GM12878 (cell line): ENCODE measurements at regions not wholly inside any gene's neighbourhood (a gene's known extent, or its start where the extent isn't known, plus 50 kb on each side); places are given as distances from the start of the nearest gene placed in this dataset.

ENCODE experiments used
- ATAC-seq: fragments of 200-7000 bp; cut with Tn5 transposase; 3 replicates; pipeline ENCODE4 v1.9.1; 2020; ENCODE audit warnings: mild to moderate bottlenecking, moderate library complexity
- BruUV-seq: library from RNA; stranded (reverse); fragments of 400-500 nt; replicated peaks from 2 replicates; lab custom pipeline; 2021; lab: Mats Ljungman, UMichigan
- CTCF ChIA-PET: fragments of 300-600 bp; sonication (Branson Sonifier 250); formaldehyde crosslinking; extraction: SDS; loops from one replicate; lab custom pipeline; 2021; ENCODE audit warnings: inconsistent platforms; lab: Yijun Ruan, JAX
- POLR2A ChIA-PET: fragments of 350-600 bp; formaldehyde crosslinking; extraction: SDS; loops from one replicate; lab custom pipeline; 2021; ENCODE audit warnings: inconsistent platforms; lab: Charles Lee
- RAD21 ChIA-PET: fragments of 300-600 bp; sonication (Branson Sonifier 250); formaldehyde crosslinking; loops from one replicate; lab custom pipeline; 2023; ENCODE audit warnings: antibody characterized with exemption; ENCODE audit not compliant: unreplicated experiment; lab: Charles Lee
- SMC1A ChIA-PET: fragments of 300-600 bp; sonication (Branson Sonifier 250); formaldehyde crosslinking; loops from one replicate; lab custom pipeline; 2023; ENCODE audit not compliant: unreplicated experiment, uncharacterized antibody; lab: Charles Lee
- DNase-seq: peaks from one replicate; pipeline ENCODE4 v3.0.0-alpha.2; 2011; ENCODE audit warnings: low read depth, low spot score
- FAIRE-seq: peaks from 3 replicates; lab custom pipeline; 2011; peaks lifted over from hg19 to GRCh38; lab: Jason Lieb, UNC
- H2AFZ ChIP-seq: 2 replicates; pipeline ENCODE4 v1.6.0; 2011; ENCODE audit warnings: low read depth, low read length, control low read depth; ENCODE audit not compliant: control insufficient read depth
- H3K27ac ChIP-seq: 2 replicates; pipeline ENCODE4 v1.5.1; 2011; ENCODE audit warnings: control low read depth; ENCODE audit not compliant: control insufficient read depth, insufficient read depth
- H3K27me3 ChIP-seq, 2 experiments: replicated peaks in 1 of 2; 2 replicates each; pipeline versions ENCODE4 v1.6.0 to v1.6.1; 2011; ENCODE audit warnings: low read length in 1 of 2; ENCODE audit not compliant: control insufficient read depth in 2 of 2, insufficient read depth in 2 of 2
- H3K36me3 ChIP-seq, 2 experiments: 2 replicates each; pipeline ENCODE4 v1.5.1; 2011; ENCODE audit warnings: low read length in 1 of 2; ENCODE audit not compliant: control insufficient read depth in 2 of 2, insufficient read depth in 2 of 2
- H3K4me1 ChIP-seq: 2 replicates; pipeline ENCODE4 v1.6.1; 2011; ENCODE audit warnings: mild to moderate bottlenecking, low read length, moderate library complexity, mixed read lengths; ENCODE audit not compliant: control insufficient read depth, insufficient read depth
- H3K4me2 ChIP-seq: 2 replicates; pipeline ENCODE4 v1.6.0; 2011; ENCODE audit warnings: control low read depth; ENCODE audit not compliant: control insufficient read depth, insufficient read depth
- H3K4me3 ChIP-seq: fragments of 200-600 bp; sonication (generic); 2 replicates; pipeline ENCODE4 v1.5.1; 2016
- H3K79me2 ChIP-seq: 2 replicates; pipeline ENCODE4 v1.6.0; 2011; ENCODE audit warnings: low read length; ENCODE audit not compliant: control insufficient read depth, insufficient read depth
- H3K9ac ChIP-seq: 2 replicates; pipeline ENCODE4 v1.8.0; 2011; ENCODE audit warnings: low read length, control low read depth, mixed read lengths; ENCODE audit not compliant: control insufficient read depth, insufficient read depth
- H3K9me3 ChIP-seq: replicated peaks from 3 replicates; pipeline ENCODE4 v1.5.1; 2011; ENCODE audit warnings: mild to moderate bottlenecking, low read length; ENCODE audit not compliant: control insufficient read depth, insufficient read depth
- H4K20me1 ChIP-seq: 2 replicates; pipeline ENCODE4 v1.6.0; 2011; ENCODE audit not compliant: control insufficient read depth, insufficient read depth
- BACH1 ChIP-seq: fragments of 450-650 bp; IDR thresholded peaks from 2 replicates; pipeline ENCODE4 v1.6.1; 2017; ENCODE audit warnings: mild to moderate bottlenecking, borderline replicate concordance
- CBX3 ChIP-seq: fragments of 200-600 bp; sonication (generic); IDR thresholded peaks from 2 replicates; pipeline ENCODE4 v1.6.1; 2016; ENCODE audit warnings: low read depth, borderline replicate concordance
- CEBPB ChIP-seq, 2 experiments: fragments of 150-350 bp in 1 of 2; IDR thresholded peaks; 2 replicates each; pipeline ENCODE4 v1.6.1; 2012 to 2014; ENCODE audit warnings: low read depth in 2 of 2, low read length in 2 of 2, borderline replicate concordance in 1 of 2, inconsistent platforms in 1 of 2
- GATAD2B ChIP-seq: fragments of 450-650 bp; conservative IDR thresholded peaks from 2 replicates; pipeline ENCODE4 v1.6.1; 2017; ENCODE audit warnings: low read depth, mild to moderate bottlenecking, moderate library complexity
- HCFC1 ChIP-seq: fragments of 150-350 bp; IDR thresholded peaks from 2 replicates; pipeline ENCODE4 v1.6.1; 2014; ENCODE audit warnings: low read length
- JUNB ChIP-seq: IDR thresholded peaks from 2 replicates; pipeline ENCODE4 v1.6.1; 2016; ENCODE audit warnings: antibody characterized with exemption, mild to moderate bottlenecking
- KDM1A ChIP-seq: fragments of 200-600 bp; sonication (generic); IDR thresholded peaks from 2 replicates; pipeline ENCODE4 v1.6.1; 2016; ENCODE audit warnings: borderline replicate concordance
- MEF2A ChIP-seq: IDR thresholded peaks from 2 replicates; pipeline ENCODE4 v1.6.1; 2011; ENCODE audit warnings: low read depth, mild to moderate bottlenecking, low read length, moderate library complexity; ENCODE audit not compliant: insufficient read depth
- NFXL1 ChIP-seq: fragments of 450-650 bp; IDR thresholded peaks from 2 replicates; pipeline ENCODE4 v1.6.1; 2017; ENCODE audit warnings: antibody characterized with exemption, mild to moderate bottlenecking, borderline replicate concordance
- NR2F1 ChIP-seq: fragments of 450-650 bp; conservative IDR thresholded peaks from 2 replicates; pipeline ENCODE4 v1.6.1; 2017; ENCODE audit warnings: mild to moderate bottlenecking
- POLR2AphosphoS2 ChIP-seq: IDR thresholded peaks from 2 replicates; pipeline ENCODE4 v1.6.1; 2011; ENCODE audit warnings: low read depth, mild to moderate bottlenecking, low read length, improper control_type of control experiment, moderate library complexity
- POU2F2 ChIP-seq: IDR thresholded peaks from 3 replicates; pipeline ENCODE4 v1.6.1; 2011; ENCODE audit warnings: low read depth, mild to moderate bottlenecking, low read length, borderline replicate concordance
- RBBP5 ChIP-seq: fragments of 200-600 bp; sonication (generic); conservative IDR thresholded peaks from 2 replicates; pipeline ENCODE4 v1.6.1; 2016
- SMC3 ChIP-seq: IDR thresholded peaks from 2 replicates; pipeline ENCODE4 v1.6.1; 2011; ENCODE audit warnings: low read length, improper control_type of control experiment, borderline replicate concordance
- STAT1 ChIP-seq: fragments of 450-650 bp; conservative IDR thresholded peaks from 2 replicates; pipeline ENCODE4 v1.6.1; 2014; ENCODE audit warnings: antibody characterized with exemption, mild to moderate bottlenecking
- WGBS: methylation state at CpG from one replicate; pipeline ENCODE4 v1.1.6; 2016; ENCODE audit warnings: low lambda C conversion rate; ENCODE audit not compliant: insufficient replicate concordance, insufficient coverage; ENCODE audit errors: missing lambda C conversion rate; 5-methylcytosine and 5-hydroxymethylcytosine counted together
- in situ Hi-C: fragments of 300-500 bp; cut with MboI; formaldehyde crosslinking; loops from 9 replicates; pipeline ENCODE4 v1.14.3; 2018; ENCODE audit warnings: mixed read lengths
- intact Hi-C: fragments of 100-400 bp; cut with micrococcal nuclease; formaldehyde crosslinking; loops from one replicate; pipeline ENCODE4 v1.14.2; 2022; ENCODE audit not compliant: unreplicated experiment
- TF ChIP-seq, protein P1 (sequence below): fragments of 450-650 bp; formaldehyde crosslinking; IDR thresholded peaks from 2 replicates; pipeline ENCODE4 v1.4.0; 2020; ENCODE audit warnings: mild to moderate bottlenecking, moderate library complexity

DNA sequence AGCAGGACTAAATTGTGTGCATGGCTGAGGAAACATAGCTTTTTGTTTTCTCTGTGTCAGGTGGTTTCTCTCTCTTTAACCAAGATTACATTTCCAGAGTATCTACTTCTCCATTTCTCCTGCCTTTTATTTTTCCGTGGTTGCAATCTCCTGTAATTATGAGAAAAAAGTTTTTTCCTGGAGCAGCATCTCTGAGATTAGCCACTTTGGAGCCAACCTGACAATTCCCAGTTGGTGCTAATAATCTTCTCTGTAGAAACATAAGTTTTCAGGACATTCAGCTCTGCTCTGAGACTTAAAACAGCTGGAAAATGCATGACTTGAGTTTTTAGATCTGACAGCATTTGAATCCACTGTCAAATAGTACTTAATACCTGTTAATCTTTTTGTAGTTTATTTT lies 67.1 kb upstream of the GAS1 start:
- H3K79me2 ChIP-seq = no peaks in the 10 kb centered on the region
- no peaks in the 10 kb centered on the region for H3K9me3 ChIP-seq
- DNase-seq (no peak), FAIRE-seq (no peak), ATAC-seq (no peak)
- TF ChIP-seq CBX3 (no peak), MEF2A (no peak), HCFC1 (no peak), POU2F2 (no peak), NFXL1 (no peak), SMC3 (no peak), JUNB (no peak), CEBPB (IDR thresholded peaks at IDR 0.05; ENCODE audit: borderline replicate concordance in 1 of 2, low read depth in 2 of 2, low read length in 2 of 2) (no peak), POLR2AphosphoS2 (no peak), RBBP5 (no peak), STAT1 (no peak), BACH1 (no peak), NR2F1 (no peak), GATAD2B (no peak), KDM1A (no peak)
- TF ChIP-seq, protein P1, sequence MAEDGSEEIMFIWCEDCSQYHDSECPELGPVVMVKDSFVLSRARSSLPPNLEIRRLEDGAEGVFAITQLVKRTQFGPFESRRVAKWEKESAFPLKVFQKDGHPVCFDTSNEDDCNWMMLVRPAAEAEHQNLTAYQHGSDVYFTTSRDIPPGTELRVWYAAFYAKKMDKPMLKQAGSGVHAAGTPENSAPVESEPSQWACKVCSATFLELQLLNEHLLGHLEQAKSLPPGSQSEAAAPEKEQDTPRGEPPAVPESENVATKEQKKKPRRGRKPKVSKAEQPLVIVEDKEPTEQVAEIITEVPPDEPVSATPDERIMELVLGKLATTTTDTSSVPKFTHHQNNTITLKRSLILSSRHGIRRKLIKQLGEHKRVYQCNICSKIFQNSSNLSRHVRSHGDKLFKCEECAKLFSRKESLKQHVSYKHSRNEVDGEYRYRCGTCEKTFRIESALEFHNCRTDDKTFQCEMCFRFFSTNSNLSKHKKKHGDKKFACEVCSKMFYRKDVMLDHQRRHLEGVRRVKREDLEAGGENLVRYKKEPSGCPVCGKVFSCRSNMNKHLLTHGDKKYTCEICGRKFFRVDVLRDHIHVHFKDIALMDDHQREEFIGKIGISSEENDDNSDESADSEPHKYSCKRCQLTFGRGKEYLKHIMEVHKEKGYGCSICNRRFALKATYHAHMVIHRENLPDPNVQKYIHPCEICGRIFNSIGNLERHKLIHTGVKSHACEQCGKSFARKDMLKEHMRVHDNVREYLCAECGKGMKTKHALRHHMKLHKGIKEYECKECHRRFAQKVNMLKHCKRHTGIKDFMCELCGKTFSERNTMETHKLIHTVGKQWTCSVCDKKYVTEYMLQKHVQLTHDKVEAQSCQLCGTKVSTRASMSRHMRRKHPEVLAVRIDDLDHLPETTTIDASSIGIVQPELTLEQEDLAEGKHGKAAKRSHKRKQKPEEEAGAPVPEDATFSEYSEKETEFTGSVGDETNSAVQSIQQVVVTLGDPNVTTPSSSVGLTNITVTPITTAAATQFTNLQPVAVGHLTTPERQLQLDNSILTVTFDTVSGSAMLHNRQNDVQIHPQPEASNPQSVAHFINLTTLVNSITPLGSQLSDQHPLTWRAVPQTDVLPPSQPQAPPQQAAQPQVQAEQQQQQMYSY = no peak
- no peaks in the 10 kb centered on the region for H3K27me3 ChIP-seq
- no peaks in the 10 kb centered on the region for H3K36me3 ChIP-seq
- ChIA-PET RAD21 (no interaction called here), CTCF (interaction anchor here (0.6 kb wide), 1 partner anchor 475 kb away, joined by 4 read pairs; no protein-coding TSS in a partner anchor), POLR2A (interaction anchor here (0.6 kb wide), 1 partner anchor 58 kb away, joined by 8 read pairs; no protein-coding TSS in a partner anchor), SMC1A (no interaction called here)
- no peak overlapping the region for H3K4me2 ChIP-seq
- in situ Hi-C loops = no loop called here
- H3K9ac ChIP-seq = no peak overlapping the region
- no peaks in the 10 kb centered on the region for H4K20me1 ChIP-seq
- no peak overlapping the region for H3K4me3 ChIP-seq
- no peaks in the 10 kb centered on the region for H3K4me1 ChIP-seq
- 0% methylated on average over 1 of the region's 1 CpG for WGBS
- intact Hi-C loops = no loop called here
- BruUV-seq = no TSS peak
- no peak overlapping the region for H2AFZ ChIP-seq
- H3K27ac ChIP-seq = no peak overlapping the region
